ENCODE measurements at regions not wholly inside any gene's neighbourhood (a gene's known extent, or its start where the extent isn't known, plus 50 kb on each side); places are given as distances from the start of the nearest gene placed in this dataset.

DNA sequence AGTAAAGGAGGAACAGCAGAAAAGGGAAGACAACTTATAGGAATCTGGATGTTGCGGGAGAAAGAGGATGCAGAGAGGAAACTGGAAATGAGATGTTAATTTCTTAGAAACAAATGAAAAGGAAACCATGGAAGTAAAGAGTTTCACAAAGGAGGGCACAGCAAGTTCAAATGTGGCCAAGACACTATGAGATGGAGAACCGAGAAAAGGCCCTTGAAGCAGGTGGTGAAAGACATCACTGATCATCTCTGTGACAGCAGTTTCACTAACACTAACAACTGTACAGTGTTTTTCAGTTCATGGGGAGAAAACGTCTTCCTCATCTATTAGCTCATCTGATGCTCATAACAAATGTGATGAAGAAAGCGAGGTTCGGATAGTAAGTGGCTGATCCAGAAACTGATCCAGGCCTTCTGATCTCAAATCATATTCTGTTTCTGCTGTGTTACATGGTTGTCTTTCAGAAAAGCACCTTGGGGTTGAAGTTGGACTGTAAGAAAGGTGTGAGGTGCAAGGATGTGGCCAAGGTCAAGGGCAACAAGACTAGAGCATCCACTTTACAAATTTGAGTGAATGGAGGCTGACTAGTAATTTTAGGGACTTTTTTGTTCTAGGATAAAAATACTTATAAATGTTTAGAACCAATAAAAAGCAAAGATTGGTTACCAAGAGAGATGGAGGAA is 492.1 kb upstream of the CADM1 start:
- TF ChIP-seq, protein P1, sequence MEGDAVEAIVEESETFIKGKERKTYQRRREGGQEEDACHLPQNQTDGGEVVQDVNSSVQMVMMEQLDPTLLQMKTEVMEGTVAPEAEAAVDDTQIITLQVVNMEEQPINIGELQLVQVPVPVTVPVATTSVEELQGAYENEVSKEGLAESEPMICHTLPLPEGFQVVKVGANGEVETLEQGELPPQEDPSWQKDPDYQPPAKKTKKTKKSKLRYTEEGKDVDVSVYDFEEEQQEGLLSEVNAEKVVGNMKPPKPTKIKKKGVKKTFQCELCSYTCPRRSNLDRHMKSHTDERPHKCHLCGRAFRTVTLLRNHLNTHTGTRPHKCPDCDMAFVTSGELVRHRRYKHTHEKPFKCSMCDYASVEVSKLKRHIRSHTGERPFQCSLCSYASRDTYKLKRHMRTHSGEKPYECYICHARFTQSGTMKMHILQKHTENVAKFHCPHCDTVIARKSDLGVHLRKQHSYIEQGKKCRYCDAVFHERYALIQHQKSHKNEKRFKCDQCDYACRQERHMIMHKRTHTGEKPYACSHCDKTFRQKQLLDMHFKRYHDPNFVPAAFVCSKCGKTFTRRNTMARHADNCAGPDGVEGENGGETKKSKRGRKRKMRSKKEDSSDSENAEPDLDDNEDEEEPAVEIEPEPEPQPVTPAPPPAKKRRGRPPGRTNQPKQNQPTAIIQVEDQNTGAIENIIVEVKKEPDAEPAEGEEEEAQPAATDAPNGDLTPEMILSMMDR (IDR thresholded peaks at IDR 0.05), result no peak
- TF ChIP-seq POLR2A (IDR thresholded peaks at IDR 0.05), result no peak
- TF ChIP-seq EP300 (IDR thresholded peaks at IDR 0.05), result no peak
